HepG2 (cell line): ENCODE measurements at regions not wholly inside any gene's neighbourhood (a gene's known extent, or its start where the extent isn't known, plus 50 kb on each side); places are given as distances from the start of the nearest gene placed in this dataset.

ENCODE experiments used
- ATAC-seq: fragments of 200-7000 bp; cut with Tn5 transposase; 3 replicates; pipeline ENCODE4 v1.9.1; 2020; ENCODE audit warnings: mild to moderate bottlenecking, moderate library complexity
- BruUV-seq: library from RNA; stranded (reverse); fragments of 400-500 nt; replicated peaks from 2 replicates; lab custom pipeline; 2021; lab: Mats Ljungman, UMichigan
- CTCF ChIA-PET: fragments of 300-600 bp; formaldehyde crosslinking; extraction: SDS; loops from one replicate; lab custom pipeline; 2021; ENCODE audit warnings: low total read pairs, inconsistent platforms, low intra/inter-chr PET ratio; lab: Yijun Ruan, JAX
- POLR2A ChIA-PET: fragments of 350-600 bp; sonication (Branson Sonifier 250); formaldehyde crosslinking; loops from one replicate; lab custom pipeline; 2020; ENCODE audit warnings: antibody characterized with exemption, inconsistent platforms; lab: Yijun Ruan, JAX
- DNase-seq: peaks from one replicate; pipeline ENCODE4 v3.0.0-alpha.2; 2015; ENCODE audit warnings: low spot score
- FAIRE-seq: peaks from 3 replicates; lab custom pipeline; 2011; peaks lifted over from hg19 to GRCh38; lab: Jason Lieb, UNC
- H2AFZ ChIP-seq: one replicate; pipeline ENCODE4 v1.6.1; 2011; ENCODE audit warnings: low read length, inconsistent platforms
- H3K27ac ChIP-seq: fragments of 300-600 bp; 3 replicates; pipeline ENCODE4 v1.8.0; 2011; ENCODE audit warnings: mixed run types, mild to moderate bottlenecking, mixed read lengths, low read length, inconsistent platforms; ENCODE audit not compliant: insufficient read depth; ENCODE audit errors: extremely low read length
- H3K27me3 ChIP-seq, 2 experiments: fragments of 200-600 bp in 1 of 2; 2 replicates in 1 of 2; 3 replicates in 1 of 2; pipeline versions ENCODE4 v1.6.0 to v1.8.0; 2011; ENCODE audit warnings: low read length in 2 of 2, mild to moderate bottlenecking in 2 of 2, moderate library complexity in 2 of 2, inconsistent platforms in 1 of 2; ENCODE audit not compliant: insufficient read depth in 2 of 2, control insufficient read depth in 1 of 2
- H3K36me3 ChIP-seq, 2 experiments: fragments of 200-600 bp in 1 of 2; replicated peaks in 1 of 2; 2 replicates in 1 of 2; 3 replicates in 1 of 2; pipeline versions ENCODE4 v1.5.1 to v1.8.0; 2011; ENCODE audit warnings: low read length in 2 of 2, inconsistent platforms in 1 of 2; ENCODE audit not compliant: insufficient read depth in 2 of 2, control insufficient read depth in 1 of 2
- H3K4me1 ChIP-seq: 2 replicates; pipeline ENCODE4 v1.5.1; 2012; ENCODE audit warnings: low read length, inconsistent platforms; ENCODE audit not compliant: insufficient read depth
- H3K4me2 ChIP-seq: 2 replicates; pipeline ENCODE4 v1.6.0; 2011; ENCODE audit warnings: low read depth, low read length, inconsistent platforms
- H3K4me3 ChIP-seq, 3 experiments: fragments of 200-600 bp in 1 of 3; sonication (generic), shearing (Covaris generic) in 1 of 3; replicated peaks in 1 of 3; 2 replicates each; pipeline ENCODE4 v1.5.1; 2011 to 2016; ENCODE audit warnings: low read length in 3 of 3, inconsistent platforms in 2 of 3, low read depth in 2 of 3, mild to moderate bottlenecking in 2 of 3, control low read depth in 1 of 3, mixed read lengths in 1 of 3; ENCODE audit not compliant: insufficient read depth in 1 of 3
- H3K79me2 ChIP-seq: one replicate; pipeline ENCODE4 v1.6.1; 2011; ENCODE audit warnings: low read length, inconsistent platforms; ENCODE audit not compliant: insufficient read depth
- H3K9ac ChIP-seq: 2 replicates; pipeline ENCODE4 v1.6.0; 2011; ENCODE audit warnings: mild to moderate bottlenecking, low read depth, low read length, inconsistent platforms; ENCODE audit not compliant: insufficient read depth
- H3K9me3 ChIP-seq: 2 replicates; pipeline ENCODE4 v1.5.1; 2012; ENCODE audit warnings: mild to moderate bottlenecking, low read length
- H4K20me1 ChIP-seq: 2 replicates; pipeline ENCODE4 v1.6.0; 2011; ENCODE audit warnings: inconsistent platforms, mild to moderate bottlenecking, low read length, moderate library complexity; ENCODE audit not compliant: insufficient read depth
- AHR ChIP-seq: IDR thresholded peaks from 2 replicates; pipeline ENCODE4 v1.6.1; 2018; ENCODE audit warnings: missing genetic modification reagents, missing compliant biosample characterization
- ELF1 ChIP-seq: sonication (generic); formaldehyde crosslinking; IDR thresholded peaks from 2 replicates; pipeline ENCODE4 v1.4.0; 2020; ENCODE audit warnings: missing genetic modification reagents
- HDAC6 ChIP-seq: fragments of 200-600 bp; sonication (generic); IDR thresholded peaks from 2 replicates; pipeline ENCODE4 v1.7.0; 2017; ENCODE audit warnings: mild to moderate bottlenecking, antibody characterized with exemption, low read length, low read depth
- HOXA7 ChIP-seq: sonication (generic); formaldehyde crosslinking; IDR thresholded peaks from 2 replicates; pipeline ENCODE4 v1.8.1; 2022; ENCODE audit warnings: mild to moderate bottlenecking, missing genetic modification reagents, moderate library complexity
- KLF11 ChIP-seq: IDR thresholded peaks from 2 replicates; pipeline ENCODE4 v1.6.1; 2016; ENCODE audit warnings: missing compliant biosample characterization
- KLF13 ChIP-seq: sonication (generic); formaldehyde crosslinking; IDR thresholded peaks from 2 replicates; pipeline ENCODE4 v1.4.0; 2020; ENCODE audit warnings: mild to moderate bottlenecking, missing genetic modification reagents
- KLF16 ChIP-seq, 2 experiments: sonication (generic) in 1 of 2; formaldehyde crosslinking in 1 of 2; IDR thresholded peaks; 2 replicates each; pipeline versions ENCODE4 v1.6.1 to v1.8.0; 2016 to 2023; ENCODE audit warnings: missing genetic modification reagents in 2 of 2, missing compliant biosample characterization in 1 of 2
- MBD4 ChIP-seq: IDR thresholded peaks from 2 replicates; pipeline ENCODE4 v1.6.1; 2012; ENCODE audit warnings: low read length, inconsistent platforms, borderline replicate concordance
- PAX8 ChIP-seq: sonication (generic); formaldehyde crosslinking; IDR thresholded peaks from 2 replicates; pipeline ENCODE4 v1.8.0; 2022; ENCODE audit warnings: mild to moderate bottlenecking, missing genetic modification reagents, borderline replicate concordance
- REPIN1 ChIP-seq: sonication (generic); formaldehyde crosslinking; IDR thresholded peaks from 2 replicates; pipeline ENCODE4 v1.8.0; 2022; ENCODE audit warnings: missing genetic modification reagents, low read depth, mild to moderate bottlenecking, borderline replicate concordance
- SP4 ChIP-seq: sonication (generic); formaldehyde crosslinking; IDR thresholded peaks from 2 replicates; pipeline ENCODE4 v1.8.1; 2023; ENCODE audit warnings: mild to moderate bottlenecking, missing genetic modification reagents
- TEAD2 ChIP-seq: sonication (generic); formaldehyde crosslinking; IDR thresholded peaks from 2 replicates; pipeline ENCODE4 v1.9.0; 2021; ENCODE audit warnings: missing genetic modification reagents
- ZNF264 ChIP-seq: sonication (generic); formaldehyde crosslinking; IDR thresholded peaks from 2 replicates; pipeline ENCODE4 v1.4.0; 2020; ENCODE audit warnings: missing genetic modification reagents
- ZNF335 ChIP-seq: sonication (generic); formaldehyde crosslinking; IDR thresholded peaks from 2 replicates; pipeline ENCODE4 v1.4.0; 2020; ENCODE audit warnings: missing genetic modification reagents
- ZNF674 ChIP-seq: sonication (generic); formaldehyde crosslinking; IDR thresholded peaks from 2 replicates; pipeline ENCODE4 v1.5.0; 2020; ENCODE audit warnings: low read depth, mild to moderate bottlenecking, missing genetic modification reagents
- in situ Hi-C: cut with HindIII; loops from 2 replicates; pipeline ENCODE4 v1.10.0; 2017; ENCODE audit warnings: low pct_unique_long_range_greater_than_20kb; ENCODE audit not compliant: extremely low pct_ligation_motif_present
- intact Hi-C: fragments of 100-400 bp; cut with micrococcal nuclease; formaldehyde crosslinking; loops from one replicate; pipeline ENCODE4 v1.10.0; 2022; ENCODE audit not compliant: unreplicated experiment
- TF ChIP-seq, protein P1 (sequence below): sonication (generic); formaldehyde crosslinking; IDR thresholded peaks from 2 replicates; pipeline ENCODE4 v1.4.0; 2020; ENCODE audit warnings: mild to moderate bottlenecking, missing genetic modification reagents, borderline replicate concordance
- TF ChIP-seq, protein P2 (sequence below): sonication (generic); formaldehyde crosslinking; IDR thresholded peaks from 2 replicates; pipeline ENCODE4 v1.4.0; 2020; ENCODE audit warnings: missing genetic modification reagents

DNA sequence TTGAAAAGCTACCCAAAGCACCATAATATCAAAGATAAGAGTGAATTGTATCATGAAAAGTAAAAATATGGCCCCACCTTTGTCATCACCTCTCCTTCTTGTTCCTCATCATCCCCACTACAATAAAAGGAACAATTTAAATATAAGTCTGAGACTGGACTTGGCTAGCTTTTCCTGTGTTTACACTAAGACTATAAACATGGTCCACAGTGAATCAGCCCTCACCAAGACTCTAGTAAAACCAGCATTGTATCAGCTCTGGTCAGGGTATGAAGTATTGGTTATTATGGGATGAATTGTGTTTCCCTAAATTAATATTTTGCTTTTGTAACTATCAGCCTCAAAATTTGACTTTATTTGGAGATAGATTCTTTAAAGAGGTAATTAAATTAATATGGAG is 105.4 kb downstream of the SLC25A46 start:
- Histone ChIP-seq H3K4me3 (no peak overlapping the region), H3K4me1 (no peaks in the 10 kb centered on the region), H3K9ac (no peak overlapping the region), H3K79me2 (no peaks in the 10 kb centered on the region), H3K9me3 (no peaks in the 10 kb centered on the region), H3K27me3 (no peaks in the 10 kb centered on the region), H3K4me2 (no peak overlapping the region), H3K36me3 (no peaks in the 10 kb centered on the region), H4K20me1 (no peaks in the 10 kb centered on the region), H3K27ac (no peak overlapping the region), H2AFZ (no peak overlapping the region)
- ChIA-PET CTCF (no interaction called here), POLR2A (no interaction called here)
- FAIRE-seq (no peak), DNase-seq (no peak), ATAC-seq (no peak)
- in situ Hi-C loops (no loop called here), intact Hi-C loops (no loop called here)
- TF ChIP-seq KLF16 (CRISPR knock-in tag; IDR thresholded peaks at IDR 0.05) (no peak), AHR (CRISPR knock-in tag) (no peak), REPIN1 (CRISPR knock-in tag) (no peak), KLF13 (no peak), ELF1 (CRISPR knock-in tag) (no peak), HDAC6 (no peak), PAX8 (CRISPR knock-in tag) (no peak), MBD4 (no peak), SP4 (CRISPR knock-in tag) (no peak), ZNF674 (CRISPR knock-in tag) (no peak), KLF11 (CRISPR knock-in tag) (no peak), TEAD2 (CRISPR knock-in tag) (no peak), HOXA7 (CRISPR knock-in tag) (no peak), ZNF264 (CRISPR knock-in tag) (no peak), ZNF335 (CRISPR knock-in tag) (no peak)
- TF ChIP-seq, protein P1, sequence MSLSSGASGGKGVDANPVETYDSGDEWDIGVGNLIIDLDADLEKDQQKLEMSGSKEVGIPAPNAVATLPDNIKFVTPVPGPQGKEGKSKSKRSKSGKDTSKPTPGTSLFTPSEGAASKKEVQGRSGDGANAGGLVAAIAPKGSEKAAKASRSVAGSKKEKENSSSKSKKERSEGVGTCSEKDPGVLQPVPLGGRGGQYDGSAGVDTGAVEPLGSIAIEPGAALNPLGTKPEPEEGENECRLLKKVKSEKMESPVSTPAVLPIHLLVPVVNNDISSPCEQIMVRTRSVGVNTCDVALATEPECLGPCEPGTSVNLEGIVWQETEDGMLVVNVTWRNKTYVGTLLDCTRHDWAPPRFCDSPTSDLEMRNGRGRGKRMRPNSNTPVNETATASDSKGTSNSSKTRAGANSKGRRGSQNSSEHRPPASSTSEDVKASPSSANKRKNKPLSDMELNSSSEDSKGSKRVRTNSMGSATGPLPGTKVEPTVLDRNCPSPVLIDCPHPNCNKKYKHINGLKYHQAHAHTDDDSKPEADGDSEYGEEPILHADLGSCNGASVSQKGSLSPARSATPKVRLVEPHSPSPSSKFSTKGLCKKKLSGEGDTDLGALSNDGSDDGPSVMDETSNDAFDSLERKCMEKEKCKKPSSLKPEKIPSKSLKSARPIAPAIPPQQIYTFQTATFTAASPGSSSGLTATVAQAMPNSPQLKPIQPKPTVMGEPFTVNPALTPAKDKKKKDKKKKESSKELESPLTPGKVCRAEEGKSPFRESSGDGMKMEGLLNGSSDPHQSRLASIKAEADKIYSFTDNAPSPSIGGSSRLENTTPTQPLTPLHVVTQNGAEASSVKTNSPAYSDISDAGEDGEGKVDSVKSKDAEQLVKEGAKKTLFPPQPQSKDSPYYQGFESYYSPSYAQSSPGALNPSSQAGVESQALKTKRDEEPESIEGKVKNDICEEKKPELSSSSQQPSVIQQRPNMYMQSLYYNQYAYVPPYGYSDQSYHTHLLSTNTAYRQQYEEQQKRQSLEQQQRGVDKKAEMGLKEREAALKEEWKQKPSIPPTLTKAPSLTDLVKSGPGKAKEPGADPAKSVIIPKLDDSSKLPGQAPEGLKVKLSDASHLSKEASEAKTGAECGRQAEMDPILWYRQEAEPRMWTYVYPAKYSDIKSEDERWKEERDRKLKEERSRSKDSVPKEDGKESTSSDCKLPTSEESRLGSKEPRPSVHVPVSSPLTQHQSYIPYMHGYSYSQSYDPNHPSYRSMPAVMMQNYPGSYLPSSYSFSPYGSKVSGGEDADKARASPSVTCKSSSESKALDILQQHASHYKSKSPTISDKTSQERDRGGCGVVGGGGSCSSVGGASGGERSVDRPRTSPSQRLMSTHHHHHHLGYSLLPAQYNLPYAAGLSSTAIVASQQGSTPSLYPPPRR (CRISPR knock-in tag) = no peak
- TF ChIP-seq, protein P2, sequence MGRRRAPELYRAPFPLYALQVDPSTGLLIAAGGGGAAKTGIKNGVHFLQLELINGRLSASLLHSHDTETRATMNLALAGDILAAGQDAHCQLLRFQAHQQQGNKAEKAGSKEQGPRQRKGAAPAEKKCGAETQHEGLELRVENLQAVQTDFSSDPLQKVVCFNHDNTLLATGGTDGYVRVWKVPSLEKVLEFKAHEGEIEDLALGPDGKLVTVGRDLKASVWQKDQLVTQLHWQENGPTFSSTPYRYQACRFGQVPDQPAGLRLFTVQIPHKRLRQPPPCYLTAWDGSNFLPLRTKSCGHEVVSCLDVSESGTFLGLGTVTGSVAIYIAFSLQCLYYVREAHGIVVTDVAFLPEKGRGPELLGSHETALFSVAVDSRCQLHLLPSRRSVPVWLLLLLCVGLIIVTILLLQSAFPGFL (CRISPR knock-in tag) = no peak
- no TSS peak for BruUV-seq
